GM12878 (cell line): ENCODE measurements at regions not wholly inside any gene's neighbourhood (a gene's known extent, or its start where the extent isn't known, plus 50 kb on each side); places are given as distances from the start of the nearest gene placed in this dataset.

Source experiments
- ATF3 ChIP-seq: IDR thresholded peaks from 2 replicates; pipeline ENCODE4 v1.6.1; 2011; ENCODE audit warnings: low read depth, mild to moderate bottlenecking, low read length, moderate library complexity, borderline replicate concordance; ENCODE audit errors: extremely low read depth
- CBFB ChIP-seq: IDR thresholded peaks from 2 replicates; pipeline ENCODE4 v1.6.1; 2016; ENCODE audit warnings: antibody characterized with exemption, low read depth
- E4F1 ChIP-seq: fragments of 450-650 bp; IDR thresholded peaks from 2 replicates; pipeline ENCODE4 v1.6.1; 2018; ENCODE audit warnings: borderline replicate concordance, mild to moderate bottlenecking; ENCODE audit not compliant: partially characterized antibody
- PAX8 ChIP-seq: fragments of 450-650 bp; IDR thresholded peaks from 2 replicates; pipeline ENCODE4 v1.6.1; 2017; ENCODE audit warnings: mild to moderate bottlenecking, moderate library complexity
- TF ChIP-seq, protein P1 (sequence below): IDR thresholded peaks from 2 replicates; pipeline ENCODE4 v1.6.1; 2012; ENCODE audit warnings: low read depth, low read length, improper control_type of control experiment
- TF ChIP-seq, protein P2 (sequence below): fragments of 450-650 bp; IDR thresholded peaks from 2 replicates; pipeline ENCODE4 v1.6.1; 2017; ENCODE audit warnings: mild to moderate bottlenecking
- TF ChIP-seq, protein P3 (sequence below): fragments of 450-650 bp; IDR thresholded peaks from 2 replicates; pipeline ENCODE4 v1.6.1; 2017; ENCODE audit warnings: borderline replicate concordance
- TF ChIP-seq, protein P4 (sequence below): fragments of 450-650 bp; IDR thresholded peaks from 2 replicates; pipeline ENCODE4 v1.6.1; 2014; ENCODE audit warnings: mild to moderate bottlenecking
- TF ChIP-seq, protein P5 (sequence below): IDR thresholded peaks from 2 replicates; pipeline ENCODE4 v1.6.1; 2012; ENCODE audit warnings: low read length, inconsistent platforms
- TF ChIP-seq, protein P6 (sequence below): fragments of 450-650 bp; IDR thresholded peaks from 2 replicates; pipeline ENCODE4 v1.6.1; 2016; ENCODE audit warnings: mild to moderate bottlenecking

DNA sequence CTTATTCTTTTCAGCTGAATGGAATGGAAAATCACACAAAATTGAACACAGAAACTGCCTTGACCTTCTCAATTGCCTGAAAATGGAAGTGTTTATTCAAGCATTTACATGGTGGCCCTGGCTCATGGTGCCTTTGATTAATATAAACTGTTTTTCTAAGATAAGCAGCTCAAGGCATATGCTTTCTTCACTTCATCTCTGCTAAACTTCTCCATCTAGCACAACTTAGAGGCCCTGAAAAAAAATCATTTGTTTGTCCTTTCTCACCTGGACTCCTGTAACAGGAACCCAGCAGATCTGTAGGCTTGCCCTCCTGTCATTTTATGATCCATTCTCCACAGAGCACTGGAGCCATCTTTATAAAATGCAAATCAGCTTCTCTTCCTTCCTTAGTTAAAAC, 117.5 kb upstream of the KRR1 start (continued):
- TF ChIP-seq, protein P1, sequence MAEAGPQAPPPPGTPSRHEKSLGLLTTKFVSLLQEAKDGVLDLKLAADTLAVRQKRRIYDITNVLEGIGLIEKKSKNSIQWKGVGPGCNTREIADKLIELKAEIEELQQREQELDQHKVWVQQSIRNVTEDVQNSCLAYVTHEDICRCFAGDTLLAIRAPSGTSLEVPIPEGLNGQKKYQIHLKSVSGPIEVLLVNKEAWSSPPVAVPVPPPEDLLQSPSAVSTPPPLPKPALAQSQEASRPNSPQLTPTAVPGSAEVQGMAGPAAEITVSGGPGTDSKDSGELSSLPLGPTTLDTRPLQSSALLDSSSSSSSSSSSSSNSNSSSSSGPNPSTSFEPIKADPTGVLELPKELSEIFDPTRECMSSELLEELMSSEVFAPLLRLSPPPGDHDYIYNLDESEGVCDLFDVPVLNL: no peak
- TF ChIP-seq PAX8 (no peak), ATF3 (no peak), E4F1 (no peak), CBFB (no peak)
- TF ChIP-seq, protein P2, sequence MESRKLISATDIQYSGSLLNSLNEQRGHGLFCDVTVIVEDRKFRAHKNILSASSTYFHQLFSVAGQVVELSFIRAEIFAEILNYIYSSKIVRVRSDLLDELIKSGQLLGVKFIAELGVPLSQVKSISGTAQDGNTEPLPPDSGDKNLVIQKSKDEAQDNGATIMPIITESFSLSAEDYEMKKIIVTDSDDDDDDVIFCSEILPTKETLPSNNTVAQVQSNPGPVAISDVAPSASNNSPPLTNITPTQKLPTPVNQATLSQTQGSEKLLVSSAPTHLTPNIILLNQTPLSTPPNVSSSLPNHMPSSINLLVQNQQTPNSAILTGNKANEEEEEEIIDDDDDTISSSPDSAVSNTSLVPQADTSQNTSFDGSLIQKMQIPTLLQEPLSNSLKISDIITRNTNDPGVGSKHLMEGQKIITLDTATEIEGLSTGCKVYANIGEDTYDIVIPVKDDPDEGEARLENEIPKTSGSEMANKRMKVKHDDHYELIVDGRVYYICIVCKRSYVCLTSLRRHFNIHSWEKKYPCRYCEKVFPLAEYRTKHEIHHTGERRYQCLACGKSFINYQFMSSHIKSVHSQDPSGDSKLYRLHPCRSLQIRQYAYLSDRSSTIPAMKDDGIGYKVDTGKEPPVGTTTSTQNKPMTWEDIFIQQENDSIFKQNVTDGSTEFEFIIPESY: no peak
- TF ChIP-seq, protein P3, sequence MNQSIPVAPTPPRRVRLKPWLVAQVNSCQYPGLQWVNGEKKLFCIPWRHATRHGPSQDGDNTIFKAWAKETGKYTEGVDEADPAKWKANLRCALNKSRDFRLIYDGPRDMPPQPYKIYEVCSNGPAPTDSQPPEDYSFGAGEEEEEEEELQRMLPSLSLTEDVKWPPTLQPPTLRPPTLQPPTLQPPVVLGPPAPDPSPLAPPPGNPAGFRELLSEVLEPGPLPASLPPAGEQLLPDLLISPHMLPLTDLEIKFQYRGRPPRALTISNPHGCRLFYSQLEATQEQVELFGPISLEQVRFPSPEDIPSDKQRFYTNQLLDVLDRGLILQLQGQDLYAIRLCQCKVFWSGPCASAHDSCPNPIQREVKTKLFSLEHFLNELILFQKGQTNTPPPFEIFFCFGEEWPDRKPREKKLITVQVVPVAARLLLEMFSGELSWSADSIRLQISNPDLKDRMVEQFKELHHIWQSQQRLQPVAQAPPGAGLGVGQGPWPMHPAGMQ: no peak
- TF ChIP-seq, protein P4, sequence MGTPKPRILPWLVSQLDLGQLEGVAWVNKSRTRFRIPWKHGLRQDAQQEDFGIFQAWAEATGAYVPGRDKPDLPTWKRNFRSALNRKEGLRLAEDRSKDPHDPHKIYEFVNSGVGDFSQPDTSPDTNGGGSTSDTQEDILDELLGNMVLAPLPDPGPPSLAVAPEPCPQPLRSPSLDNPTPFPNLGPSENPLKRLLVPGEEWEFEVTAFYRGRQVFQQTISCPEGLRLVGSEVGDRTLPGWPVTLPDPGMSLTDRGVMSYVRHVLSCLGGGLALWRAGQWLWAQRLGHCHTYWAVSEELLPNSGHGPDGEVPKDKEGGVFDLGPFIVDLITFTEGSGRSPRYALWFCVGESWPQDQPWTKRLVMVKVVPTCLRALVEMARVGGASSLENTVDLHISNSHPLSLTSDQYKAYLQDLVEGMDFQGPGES: no peak
- TF ChIP-seq, protein P5, sequence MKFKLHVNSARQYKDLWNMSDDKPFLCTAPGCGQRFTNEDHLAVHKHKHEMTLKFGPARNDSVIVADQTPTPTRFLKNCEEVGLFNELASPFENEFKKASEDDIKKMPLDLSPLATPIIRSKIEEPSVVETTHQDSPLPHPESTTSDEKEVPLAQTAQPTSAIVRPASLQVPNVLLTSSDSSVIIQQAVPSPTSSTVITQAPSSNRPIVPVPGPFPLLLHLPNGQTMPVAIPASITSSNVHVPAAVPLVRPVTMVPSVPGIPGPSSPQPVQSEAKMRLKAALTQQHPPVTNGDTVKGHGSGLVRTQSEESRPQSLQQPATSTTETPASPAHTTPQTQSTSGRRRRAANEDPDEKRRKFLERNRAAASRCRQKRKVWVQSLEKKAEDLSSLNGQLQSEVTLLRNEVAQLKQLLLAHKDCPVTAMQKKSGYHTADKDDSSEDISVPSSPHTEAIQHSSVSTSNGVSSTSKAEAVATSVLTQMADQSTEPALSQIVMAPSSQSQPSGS: no peak
- TF ChIP-seq, protein P6, sequence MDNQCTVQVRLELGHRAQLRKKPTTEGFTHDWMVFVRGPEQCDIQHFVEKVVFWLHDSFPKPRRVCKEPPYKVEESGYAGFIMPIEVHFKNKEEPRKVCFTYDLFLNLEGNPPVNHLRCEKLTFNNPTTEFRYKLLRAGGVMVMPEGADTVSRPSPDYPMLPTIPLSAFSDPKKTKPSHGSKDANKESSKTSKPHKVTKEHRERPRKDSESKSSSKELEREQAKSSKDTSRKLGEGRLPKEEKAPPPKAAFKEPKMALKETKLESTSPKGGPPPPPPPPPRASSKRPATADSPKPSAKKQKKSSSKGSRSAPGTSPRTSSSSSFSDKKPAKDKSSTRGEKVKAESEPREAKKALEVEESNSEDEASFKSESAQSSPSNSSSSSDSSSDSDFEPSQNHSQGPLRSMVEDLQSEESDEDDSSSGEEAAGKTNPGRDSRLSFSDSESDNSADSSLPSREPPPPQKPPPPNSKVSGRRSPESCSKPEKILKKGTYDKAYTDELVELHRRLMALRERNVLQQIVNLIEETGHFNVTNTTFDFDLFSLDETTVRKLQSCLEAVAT: no peak
